BJ (cell line): ENCODE measurements at regions not wholly inside any gene's neighbourhood (a gene's known extent, or its start where the extent isn't known, plus 50 kb on each side); places are given as distances from the start of the nearest gene placed in this dataset.

Experiments used
- CTCF ChIA-PET: fragments of 350-600 bp; formaldehyde crosslinking; extraction: SDS; loops from one replicate; lab custom pipeline; 2021; ENCODE audit warnings: antibody characterized with exemption, inconsistent platforms; lab: Yijun Ruan, JAX
- POLR2A ChIA-PET: fragments of 300-600 bp; sonication (Branson Sonifier 250); formaldehyde crosslinking; extraction: SDS; loops from one replicate; lab custom pipeline; 2021; ENCODE audit warnings: antibody characterized with exemption; lab: Charles Lee
- DNase-seq: peaks from one replicate; pipeline ENCODE4 v3.0.0-alpha.2; 2011; ENCODE audit warnings: low read depth
- H3K27me3 ChIP-seq: 2 replicates; pipeline ENCODE4 v1.6.0; 2011; ENCODE audit warnings: low read length; ENCODE audit not compliant: control insufficient read depth, insufficient read depth
- H3K36me3 ChIP-seq: 2 replicates; pipeline ENCODE4 v1.5.1; 2011; ENCODE audit warnings: low read length; ENCODE audit not compliant: control insufficient read depth, insufficient read depth
- H3K4me3 ChIP-seq: 2 replicates; pipeline ENCODE4 v1.5.1; 2011; ENCODE audit warnings: low read depth, mild to moderate bottlenecking, control low read depth, low read length
- TF ChIP-seq, protein P1 (sequence below): IDR thresholded peaks from 2 replicates; pipeline ENCODE4 v1.5.1; 2011; ENCODE audit warnings: low read depth, mild to moderate bottlenecking, control low read depth, inconsistent platforms, low read length, moderate library complexity; ENCODE audit not compliant: insufficient read depth

- no peaks in the 10 kb centered on the region for H3K27me3 ChIP-seq
- CTCF ChIA-PET = no interaction called here
- no peak overlapping the region for H3K4me3 ChIP-seq
- H3K36me3 ChIP-seq = no peaks in the 10 kb centered on the region
- TF ChIP-seq, protein P1, sequence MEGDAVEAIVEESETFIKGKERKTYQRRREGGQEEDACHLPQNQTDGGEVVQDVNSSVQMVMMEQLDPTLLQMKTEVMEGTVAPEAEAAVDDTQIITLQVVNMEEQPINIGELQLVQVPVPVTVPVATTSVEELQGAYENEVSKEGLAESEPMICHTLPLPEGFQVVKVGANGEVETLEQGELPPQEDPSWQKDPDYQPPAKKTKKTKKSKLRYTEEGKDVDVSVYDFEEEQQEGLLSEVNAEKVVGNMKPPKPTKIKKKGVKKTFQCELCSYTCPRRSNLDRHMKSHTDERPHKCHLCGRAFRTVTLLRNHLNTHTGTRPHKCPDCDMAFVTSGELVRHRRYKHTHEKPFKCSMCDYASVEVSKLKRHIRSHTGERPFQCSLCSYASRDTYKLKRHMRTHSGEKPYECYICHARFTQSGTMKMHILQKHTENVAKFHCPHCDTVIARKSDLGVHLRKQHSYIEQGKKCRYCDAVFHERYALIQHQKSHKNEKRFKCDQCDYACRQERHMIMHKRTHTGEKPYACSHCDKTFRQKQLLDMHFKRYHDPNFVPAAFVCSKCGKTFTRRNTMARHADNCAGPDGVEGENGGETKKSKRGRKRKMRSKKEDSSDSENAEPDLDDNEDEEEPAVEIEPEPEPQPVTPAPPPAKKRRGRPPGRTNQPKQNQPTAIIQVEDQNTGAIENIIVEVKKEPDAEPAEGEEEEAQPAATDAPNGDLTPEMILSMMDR = no peak
- no peak for DNase-seq
- POLR2A ChIA-PET = no interaction called here
These were observed 270.1 kb upstream of the CNTN4 start for GRCh38 chr3:1828519-1828918.

GRCh38 chr3:1830851-1831250 is 267.8 kb upstream of the CNTN4 start:
- no peaks in the 10 kb centered on the region for H3K27me3 ChIP-seq
- H3K4me3 ChIP-seq = no peak overlapping the region
- ChIA-PET CTCF (no interaction called here), POLR2A (no interaction called here)
- DNase-seq = no peak
- no peaks in the 10 kb centered on the region for H3K36me3 ChIP-seq
- TF ChIP-seq, protein P1 = no peak

- CTCF ChIA-PET = no interaction called here
- TF ChIP-seq, protein P1 = no peak
- POLR2A ChIA-PET = no interaction called here
- H3K27me3 ChIP-seq = no peaks in the 10 kb centered on the region
- H3K4me3 ChIP-seq = no peak overlapping the region
- H3K36me3 ChIP-seq = no peaks in the 10 kb centered on the region
- no peak for DNase-seq
These were observed 266.3 kb upstream of the CNTN4 start for GRCh38 chr3:1832395-1832794.

DNA sequence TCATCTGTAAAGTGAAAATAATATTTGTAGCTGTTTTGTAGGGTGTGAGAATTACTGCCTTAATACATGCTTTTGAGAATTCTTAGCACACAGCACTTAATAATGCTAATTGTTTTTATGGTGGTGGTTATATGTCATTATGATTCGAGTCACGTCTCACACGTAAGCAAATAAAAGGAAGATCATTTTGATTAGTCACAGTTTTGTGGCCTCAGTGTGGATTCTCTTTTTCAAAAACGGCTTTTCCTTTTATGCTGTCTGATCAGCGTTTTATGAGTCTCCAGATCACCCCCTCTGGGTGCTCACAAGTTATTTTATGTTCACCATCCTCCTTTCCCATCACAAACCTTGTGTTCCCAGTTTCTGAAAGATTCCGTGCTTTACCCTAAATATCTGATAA is 255.6 kb upstream of the CNTN4 start:
- no peak overlapping the region for H3K4me3 ChIP-seq
- H3K27me3 ChIP-seq = no peaks in the 10 kb centered on the region
- CTCF ChIA-PET = no interaction called here
- POLR2A ChIA-PET = no interaction called here
- DNase-seq = no peak
- H3K36me3 ChIP-seq = no peaks in the 10 kb centered on the region
- TF ChIP-seq, protein P1 = no peak

GRCh38 chr3:1847571-1847970 is 251.1 kb upstream of the CNTN4 start:
- CTCF ChIA-PET = no interaction called here
- TF ChIP-seq, protein P1 = no peak
- POLR2A ChIA-PET = no interaction called here
- no peak for DNase-seq
- H3K27me3 ChIP-seq = no peaks in the 10 kb centered on the region
- no peaks in the 10 kb centered on the region for H3K36me3 ChIP-seq
- no peak overlapping the region for H3K4me3 ChIP-seq
